ENCODE measurements at regions not wholly inside any gene's neighbourhood (a gene's known extent, or its start where the extent isn't known, plus 50 kb on each side); places are given as distances from the start of the nearest gene placed in this dataset.
A peak's percentile ranks its signal among the peaks of the same experiment; 100 is the strongest.

- H3K27ac ChIP-seq: no peak overlapping the region
- no peaks in the 10 kb centered on the region for H3K4me1 ChIP-seq
- WGBS, 5 donors: 65 to 82% (median 76%) methylated on average over 4 of the region's 4 CpGs
- H3K27me3 ChIP-seq: no peaks in the 10 kb centered on the region
- no peak overlapping the region for H3K4me3 ChIP-seq
- no peaks in the 10 kb centered on the region for H3K36me3 ChIP-seq
- TF ChIP-seq POLR2AphosphoS5 (IDR thresholded peaks at IDR 0.05) (no peak), EP300 (IDR thresholded peaks at IDR 0.05) (no peak)
- DNase-seq: no peak
- intact Hi-C loops (cut with DNase I; ENCODE audit: low total_unique reads): no loop called here
- peaks cover 0 to 17% (median 8%) of the 10 kb centered on the region in 4 donors for H3K9me3 ChIP-seq
These were observed 1524.3 kb downstream of the PCDH18 start for GRCh38 chr4:136007991-136008390.

GRCh38 chr4:136002316-136002715, 1530.0 kb downstream of the PCDH18 start:
- TF ChIP-seq EP300 (IDR thresholded peaks at IDR 0.05) (no peak), POLR2A (IDR thresholded peaks at IDR 0.05) (no peak), POLR2AphosphoS5 (IDR thresholded peaks at IDR 0.05) (no peak)
- Histone ChIP-seq H3K4me3 (no peak overlapping the region), H3K27me3 (no peaks in the 10 kb centered on the region), H3K4me1 (no peaks in the 10 kb centered on the region), H3K27ac (no peak overlapping the region), H3K36me3 (no peaks in the 10 kb centered on the region), H3K9me3 (no peaks in the 10 kb centered on the region)
- no peak for DNase-seq
- intact Hi-C loops (cut with DNase I; ENCODE audit: low total_unique reads): no loop called here
- WGBS, 5 donors: 90 to 98% (median 92%) methylated on average over 1 of the region's 1 CpG

- TF ChIP-seq POLR2A (IDR thresholded peaks at IDR 0.05) (no peak), CTCF (IDR thresholded peaks at IDR 0.05) (no peak)
- Histone ChIP-seq H3K4me1 (no peaks in the 10 kb centered on the region), H3K27me3 (no peaks in the 10 kb centered on the region), H3K36me3 (no peaks in the 10 kb centered on the region), H3K27ac (no peak overlapping the region), H3K4me3 (no peak overlapping the region), H3K9me3 (no peaks in the 10 kb centered on the region)
- WGBS, 5 donors: 79 to 88% (median 84%) methylated on average over 2 of the region's 2 CpGs
- intact Hi-C loops (cut with DNase I; ENCODE audit: low total_unique reads): no loop called here
- DNase-seq: no peak
These were observed 1530.5 kb downstream of the PCDH18 start for GRCh38 chr4:136001791-136002190.

- Histone ChIP-seq H3K27ac (no peak overlapping the region), H3K4me3 (no peak overlapping the region), H3K9me3 (no peaks in the 10 kb centered on the region), H3K4me1 (no peaks in the 10 kb centered on the region), H3K27me3 (no peaks in the 10 kb centered on the region), H3K36me3 (no peaks in the 10 kb centered on the region)
- TF ChIP-seq EP300 (IDR thresholded peaks at IDR 0.05) (no peak), POLR2A (IDR thresholded peaks at IDR 0.05) (no peak), POLR2AphosphoS5 (IDR thresholded peaks at IDR 0.05) (no peak), CTCF (IDR thresholded peaks at IDR 0.05) (no peak)
- peak in 1 of 2 donors; percentile 2 for DNase-seq
- intact Hi-C loops (cut with DNase I; ENCODE audit: low total_unique reads): no loop called here
- 35 to 51% (median 40%) methylated on average over 1 of the region's 1 CpG for WGBS, 5 donors
These were observed 1532.0 kb downstream of the PCDH18 start for GRCh38 chr4:136000246-136000645.

- Histone ChIP-seq H3K9me3 (peaks cover 0 to 10% (median 0%) of the 10 kb centered on the region in 4 donors), H3K27me3 (no peaks in the 10 kb centered on the region), H3K27ac (no peak overlapping the region), H3K36me3 (no peaks in the 10 kb centered on the region), H3K4me1 (no peaks in the 10 kb centered on the region), H3K4me3 (no peak overlapping the region)
- 86 to 97% (median 93%) methylated on average over 7 of the region's 7 CpGs for WGBS, 5 donors
- TF ChIP-seq POLR2A (IDR thresholded peaks at IDR 0.05) (no peak), EP300 (IDR thresholded peaks at IDR 0.05) (no peak), CTCF (IDR thresholded peaks at IDR 0.05) (no peak), POLR2AphosphoS5 (IDR thresholded peaks at IDR 0.05) (no peak)
- no peak for DNase-seq
- intact Hi-C loops (cut with DNase I; ENCODE audit: low total_unique reads): no loop called here
These were observed 1537.9 kb downstream of the PCDH18 start for GRCh38 chr4:135994360-135994759.

Measured in stomach (tissue), 8 donors.